NCI-H2029 (cell line): ENCODE measurements at regions not wholly inside any gene's neighbourhood (a gene's known extent, or its start where the extent isn't known, plus 50 kb on each side); places are given as distances from the start of the nearest gene placed in this dataset.
"Not testable (repeated sequence)": the region's sequence is repeated elsewhere in the genome, so short reads cannot be mapped to it uniquely, and the experiment has no call there.

ENCODE experiments used
- DNase-seq: peaks from one replicate; lab custom pipeline; 2025; lab: John Stamatoyannopoulos, UW

- DNase-seq = no peak
Observed at GRCh38 chr11:37322333-37323194, 724.5 kb upstream of the RAG2 start.

GRCh38 chr11:37320921-37321320 lies 722.9 kb upstream of the RAG2 start:
- no peak for DNase-seq

- DNase-seq = no peak
Observed at GRCh38 chr11:37317803-37318202, 719.8 kb upstream of the RAG2 start.

- DNase-seq = no peak
Observed at GRCh38 chr11:37313266-37313665, 715.2 kb upstream of the RAG2 start.

- DNase-seq = no peak
Observed at GRCh38 chr11:37306563-37306962, 708.5 kb upstream of the RAG2 start.

GRCh38 chr11:37301405-37301804 lies 703.4 kb upstream of the RAG2 start:
- DNase-seq = not testable (repeated sequence)

GRCh38 chr11:37298173-37298572 lies 700.1 kb upstream of the RAG2 start:
- DNase-seq = no peak

GRCh38 chr11:37286890-37287289 lies 688.9 kb upstream of the RAG2 start:
- no peak for DNase-seq

- DNase-seq = no peak
Observed at GRCh38 chr11:37282367-37282766, 684.3 kb upstream of the RAG2 start.

- DNase-seq = no peak
Observed at GRCh38 chr11:37280200-37280599, 682.2 kb upstream of the RAG2 start.

GRCh38 chr11:37277896-37278465 lies 679.9 kb upstream of the RAG2 start:
- no peak for DNase-seq

- DNase-seq = no peak
Observed at GRCh38 chr11:37264783-37265182, 666.7 kb upstream of the RAG2 start.

- DNase-seq = no peak
Observed at GRCh38 chr11:37264060-37264459, 666.0 kb upstream of the RAG2 start.

GRCh38 chr11:37263467-37263866 lies 665.4 kb upstream of the RAG2 start:
- not testable (repeated sequence) for DNase-seq

- no peak for DNase-seq
Observed at GRCh38 chr11:37259734-37260133, 661.7 kb upstream of the RAG2 start.

- no peak for DNase-seq
Observed at GRCh38 chr11:37248145-37248544, 650.1 kb upstream of the RAG2 start.

GRCh38 chr11:37246092-37246491 lies 648.1 kb upstream of the RAG2 start:
- not testable (repeated sequence) for DNase-seq

- DNase-seq = no peak
Observed at GRCh38 chr11:37230865-37231264, 632.8 kb upstream of the RAG2 start.

- DNase-seq = no peak
Observed at GRCh38 chr11:37223962-37224361, 625.9 kb upstream of the RAG2 start.

- no peak for DNase-seq
Observed at GRCh38 chr11:37203006-37203405, 605.0 kb upstream of the RAG2 start.

GRCh38 chr11:37199082-37199481 lies 601.0 kb upstream of the RAG2 start:
- DNase-seq = no peak

- no peak for DNase-seq
Observed at GRCh38 chr11:37184326-37184725, 586.3 kb upstream of the RAG2 start.

GRCh38 chr11:37182031-37182430 lies 584.0 kb upstream of the RAG2 start:
- no peak for DNase-seq

- no peak for DNase-seq
Observed at GRCh38 chr11:37177721-37178120, 579.7 kb upstream of the RAG2 start.
